ENCODE measurements at regions not wholly inside any gene's neighbourhood (a gene's known extent, or its start where the extent isn't known, plus 50 kb on each side); places are given as distances from the start of the nearest gene placed in this dataset.
"Not testable (repeated sequence)": the region's sequence is repeated elsewhere in the genome, so short reads cannot be mapped to it uniquely, and the experiment has no call there.

DNA sequence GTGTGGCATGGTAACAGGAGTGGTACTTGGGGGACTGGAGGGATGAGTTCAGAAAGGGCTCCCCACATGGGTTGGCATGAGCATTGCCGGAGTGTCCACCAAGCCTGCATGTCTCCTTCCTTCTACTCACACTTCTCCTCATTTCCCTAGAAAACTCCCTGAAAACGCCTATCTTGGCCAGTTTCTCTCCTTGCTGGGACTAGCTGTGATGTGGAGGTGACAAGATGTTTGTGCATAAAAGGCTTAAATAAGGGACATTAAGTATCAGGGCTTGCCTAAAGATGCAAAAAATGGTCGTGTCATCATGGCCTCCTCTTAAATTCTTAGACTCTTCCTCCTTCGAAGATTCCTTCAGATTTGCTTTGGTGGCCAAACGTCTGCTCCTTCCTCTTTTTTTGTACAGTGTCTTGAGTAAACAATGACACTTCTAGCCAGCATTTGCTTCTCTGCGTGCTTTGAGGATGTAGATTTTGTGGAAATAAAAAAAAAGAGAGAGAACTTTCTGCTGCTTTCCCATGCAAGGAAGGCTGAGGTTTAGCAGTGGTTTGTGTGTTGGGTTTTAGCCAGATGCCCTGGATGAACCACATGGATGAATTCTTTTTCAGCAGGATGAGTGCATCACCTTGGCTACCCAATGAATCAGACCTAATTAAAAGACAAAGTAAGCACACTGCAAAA, 239.1 kb upstream of the IRF2BP2 start (continued):
- TF ChIP-seq, protein P1, sequence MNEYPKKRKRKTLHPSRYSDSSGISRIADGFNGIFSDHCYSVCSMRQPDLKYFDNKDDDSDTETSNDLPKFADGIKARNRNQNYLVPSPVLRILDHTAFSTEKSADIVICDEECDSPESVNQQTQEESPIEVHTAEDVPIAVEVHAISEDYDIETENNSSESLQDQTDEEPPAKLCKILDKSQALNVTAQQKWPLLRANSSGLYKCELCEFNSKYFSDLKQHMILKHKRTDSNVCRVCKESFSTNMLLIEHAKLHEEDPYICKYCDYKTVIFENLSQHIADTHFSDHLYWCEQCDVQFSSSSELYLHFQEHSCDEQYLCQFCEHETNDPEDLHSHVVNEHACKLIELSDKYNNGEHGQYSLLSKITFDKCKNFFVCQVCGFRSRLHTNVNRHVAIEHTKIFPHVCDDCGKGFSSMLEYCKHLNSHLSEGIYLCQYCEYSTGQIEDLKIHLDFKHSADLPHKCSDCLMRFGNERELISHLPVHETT (CRISPR knock-in tag; conservative IDR thresholded peaks at IDR 0.05 in 1 of 2, IDR thresholded peaks at IDR 0.05 in 1 of 2): peak in 1 of 2 experiments; percentile 79; a peak in 2 of 4 replicates
- TF ChIP-seq, protein P2, sequence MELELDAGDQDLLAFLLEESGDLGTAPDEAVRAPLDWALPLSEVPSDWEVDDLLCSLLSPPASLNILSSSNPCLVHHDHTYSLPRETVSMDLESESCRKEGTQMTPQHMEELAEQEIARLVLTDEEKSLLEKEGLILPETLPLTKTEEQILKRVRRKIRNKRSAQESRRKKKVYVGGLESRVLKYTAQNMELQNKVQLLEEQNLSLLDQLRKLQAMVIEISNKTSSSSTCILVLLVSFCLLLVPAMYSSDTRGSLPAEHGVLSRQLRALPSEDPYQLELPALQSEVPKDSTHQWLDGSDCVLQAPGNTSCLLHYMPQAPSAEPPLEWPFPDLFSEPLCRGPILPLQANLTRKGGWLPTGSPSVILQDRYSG (tag; conservative IDR thresholded peaks at IDR 0.05; ENCODE audit: low read depth): peak; percentile 62; the same call in 1 of the 2 replicates

DNA sequence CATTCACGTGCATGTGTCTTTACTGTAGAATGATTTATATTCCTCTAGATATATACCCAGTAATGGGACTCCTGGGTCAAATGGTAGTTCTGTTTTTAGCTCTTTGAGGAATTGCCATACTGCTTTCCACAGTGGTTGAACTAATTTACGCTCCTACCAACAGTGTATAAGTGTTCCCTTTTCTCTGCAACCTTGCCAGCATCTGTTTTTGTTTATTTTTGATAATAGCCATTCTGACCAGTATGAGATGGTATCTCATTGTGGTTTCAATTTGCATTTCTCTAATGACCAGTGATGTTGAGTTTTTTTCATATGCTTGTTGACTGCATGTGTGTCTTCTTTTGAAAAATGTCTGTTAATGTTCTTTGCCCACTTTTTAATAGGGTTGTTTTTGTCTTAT, 236.8 kb upstream of the IRF2BP2 start:
- H3K9me1 ChIP-seq (ENCODE audit: control insufficient read depth, insufficient read depth, low read length); FAIRE-seq; H3K9me3 ChIP-seq (replicated peaks; ENCODE audit: control insufficient read depth, insufficient read depth, low read depth, low read length); BruUV-seq (replicated peaks); H3K27ac ChIP-seq (ENCODE audit: extremely low read depth, low read depth, low read length); DNase-seq (ENCODE audit: extremely low read depth in 1 of 4, low spot score in 3 of 4); H4K20me1 ChIP-seq (replicated peaks; ENCODE audit: control insufficient read depth, insufficient read depth, low read length); H3K4me2 ChIP-seq (ENCODE audit: insufficient read depth, low read length); CTCF ChIA-PET (ENCODE audit: low intra/inter-chr PET ratio); H3K36me3 ChIP-seq (ENCODE audit: control insufficient read depth, insufficient read depth, low read length); H2AFZ ChIP-seq (ENCODE audit: low read depth, low read length); H3K27me3 ChIP-seq (ENCODE audit: control insufficient read depth in 2 of 2, insufficient read depth in 2 of 2, low read length in 2 of 2); in situ Hi-C loops (cut with MboI); H3K79me2 ChIP-seq (ENCODE audit: control insufficient read depth, insufficient read depth, low read length); H3K4me3 ChIP-seq; H3K9ac ChIP-seq (ENCODE audit: insufficient read depth in 1 of 2, low read depth in 2 of 2, low read length in 2 of 2); ATAC-seq; intact Hi-C loops (cut with micrococcal nuclease): not testable (repeated sequence)
- 0 out of 2 replicates have a peak, but pooled peaks have one; percentile 3 for TF ChIP-seq FOXJ2 (tag; IDR thresholded peaks at IDR 0.05)
- POLR2A ChIA-PET: interaction anchor here (0.9 to 1.1 kb wide), 2 partner anchors 11 to 16 kb away, joined by 3 to 4 read pairs; no protein-coding TSS in a partner anchor
- 46% methylated on average over 2 of the region's 2 CpGs for WGBS (ENCODE audit: insufficient coverage, low coverage, missing lambda C conversion rate)
- peaks cover 21 to 55% of the 10 kb centered on the region in 2 experiments for H3K4me1 ChIP-seq (replicated peaks in 1 of 2; ENCODE audit: control insufficient read depth in 2 of 2, insufficient read depth in 2 of 2, low read length in 2 of 2)

Measured in K562 (cell line).